Stimulated activated CD4-positive, alpha-beta T cell treated with anti-CD3 and anti-CD28 coated beads, Interleukin-12 subunit alpha, Interleukin-12 subunit beta, amount 100 ng/mL, for 24 hours (primary cell): ENCODE measurements at regions not wholly inside any gene's neighbourhood (a gene's known extent, or its start where the extent isn't known, plus 50 kb on each side); places are given as distances from the start of the nearest gene placed in this dataset.
"Not testable (repeated sequence)": the region's sequence is repeated elsewhere in the genome, so short reads cannot be mapped to it uniquely, and the experiment has no call there.

Experiments
- DNase-seq, 2 experiments: peaks; one replicate each; pipeline ENCODE4 v3.0.0-alpha.2; 2020; ENCODE audit warnings: low read depth in 2 of 2

- DNase-seq = no peak
These were observed 1162.4 kb downstream of the BRINP3 start for GRCh38 chr1:189315035-189315901.

- no peak for DNase-seq
These were observed 1154.6 kb downstream of the BRINP3 start for GRCh38 chr1:189323091-189323490.

- DNase-seq = not testable (repeated sequence)
These were observed 1146.6 kb downstream of the BRINP3 start for GRCh38 chr1:189331071-189331470.

- no peak for DNase-seq
These were observed 1141.3 kb downstream of the BRINP3 start for GRCh38 chr1:189336115-189337100.

GRCh38 chr1:189349607-189350006 lies 1128.1 kb downstream of the BRINP3 start:
- DNase-seq = no peak

GRCh38 chr1:189350983-189351616 lies 1126.6 kb downstream of the BRINP3 start:
- DNase-seq = no peak

- no peak for DNase-seq
These were observed 1125.7 kb downstream of the BRINP3 start for GRCh38 chr1:189351960-189352359.

- DNase-seq = no peak
These were observed 1121.5 kb downstream of the BRINP3 start for GRCh38 chr1:189356206-189356605.

GRCh38 chr1:189357317-189357716 lies 1120.3 kb downstream of the BRINP3 start:
- DNase-seq = no peak

GRCh38 chr1:189369612-189370011 lies 1108.1 kb downstream of the BRINP3 start:
- DNase-seq = no peak

- DNase-seq = no peak
These were observed 1102.8 kb downstream of the BRINP3 start for GRCh38 chr1:189374816-189375215.

- no peak for DNase-seq
These were observed 1072.2 kb downstream of the BRINP3 start for GRCh38 chr1:189405419-189405818.

GRCh38 chr1:189409774-189410173 lies 1067.9 kb downstream of the BRINP3 start:
- DNase-seq = no peak

- DNase-seq = no peak
These were observed 1052.8 kb downstream of the BRINP3 start for GRCh38 chr1:189424746-189425331.

- DNase-seq = no peak
These were observed 1048.1 kb downstream of the BRINP3 start for GRCh38 chr1:189429610-189430009.

- DNase-seq = no peak
These were observed 1046.2 kb downstream of the BRINP3 start for GRCh38 chr1:189431447-189431846.

GRCh38 chr1:189432753-189433152 lies 1044.9 kb downstream of the BRINP3 start:
- DNase-seq = no peak

- no peak for DNase-seq
These were observed 1043.2 kb downstream of the BRINP3 start for GRCh38 chr1:189434461-189434860.

- no peak for DNase-seq
These were observed 1042.3 kb downstream of the BRINP3 start for GRCh38 chr1:189435398-189435797.

GRCh38 chr1:189438808-189439207 lies 1038.9 kb downstream of the BRINP3 start:
- no peak for DNase-seq

- DNase-seq = no peak
These were observed 1014.5 kb downstream of the BRINP3 start for GRCh38 chr1:189463166-189463565.

GRCh38 chr1:189496768-189497167 lies 980.9 kb downstream of the BRINP3 start:
- no peak for DNase-seq
